Neural cell (in vitro differentiated cells): ENCODE measurements at regions not wholly inside any gene's neighbourhood (a gene's known extent, or its start where the extent isn't known, plus 50 kb on each side); places are given as distances from the start of the nearest gene placed in this dataset.

Experiments used
- H2AFZ ChIP-seq: fragments of 200-600, 300-800 bp; sonication (generic), shearing (Covaris generic); 2 replicates; pipeline ENCODE4 v1.6.0; 2014; ENCODE audit warnings: low read depth, mild to moderate bottlenecking, antibody characterized with exemption, low read length, moderate library complexity
- H3F3A ChIP-seq: fragments of 200-600 bp; shearing (Covaris generic); 2 replicates; pipeline ENCODE4 v1.6.1; 2016; ENCODE audit warnings: mild to moderate bottlenecking, moderate library complexity, mixed read lengths, antibody characterized with exemption, low read length; ENCODE audit not compliant: insufficient read depth, poor library complexity, severe bottlenecking
- H3K27ac ChIP-seq: fragments of 200-600, 300-800 bp; sonication (generic), shearing (Covaris generic); 2 replicates; pipeline ENCODE4 v1.5.1; 2014; ENCODE audit warnings: mild to moderate bottlenecking, low read length, moderate library complexity
- H3K27me3 ChIP-seq: fragments of 300-800, 200-600 bp; sonication (generic), shearing (Covaris generic); 2 replicates; pipeline ENCODE4 v1.6.0; 2014; ENCODE audit warnings: mild to moderate bottlenecking, low read depth, low read length, moderate library complexity; ENCODE audit not compliant: insufficient read depth
- H3K36me3 ChIP-seq: fragments of 300-800, 200-600 bp; sonication (generic), shearing (Covaris generic); 2 replicates; pipeline ENCODE4 v1.5.1; 2014; ENCODE audit warnings: mild to moderate bottlenecking, antibody characterized with exemption, low read length, moderate library complexity; ENCODE audit not compliant: insufficient read depth
- H3K4me2 ChIP-seq: fragments of 300-800, 200-600 bp; sonication (generic), shearing (Covaris generic); 2 replicates; pipeline ENCODE4 v1.6.0; 2014; ENCODE audit warnings: mild to moderate bottlenecking, low read length
- H3K4me3 ChIP-seq: fragments of 300-800, 200-600 bp; sonication (generic), shearing (Covaris generic); 2 replicates; pipeline ENCODE4 v1.5.1; 2014; ENCODE audit warnings: mild to moderate bottlenecking, low read length, moderate library complexity
- H3K79me2 ChIP-seq: fragments of 200-600 bp; shearing (Covaris generic); replicated peaks from 2 replicates; pipeline ENCODE4 v1.6.0; 2014; ENCODE audit warnings: mild to moderate bottlenecking, low read length, moderate library complexity; ENCODE audit not compliant: insufficient read depth
- H3K9ac ChIP-seq: fragments of 300-800, 200-600 bp; sonication (generic), shearing (Covaris generic); 2 replicates; pipeline ENCODE4 v1.6.1; 2016; ENCODE audit warnings: mild to moderate bottlenecking, low read length, mixed read lengths
- H3K9me2 ChIP-seq: fragments of 200-600 bp; shearing (Covaris generic); 2 replicates; pipeline ENCODE4 v1.6.1; 2016; ENCODE audit warnings: mild to moderate bottlenecking, low read length, mixed read lengths; ENCODE audit not compliant: insufficient read depth
- H3K9me3 ChIP-seq: fragments of 200-600, 300-800 bp; sonication (generic), shearing (Covaris generic); 2 replicates; pipeline ENCODE4 v1.6.1; 2016; ENCODE audit warnings: mild to moderate bottlenecking, mixed run types, low read length, moderate library complexity, mixed read lengths
- H4K20me1 ChIP-seq: fragments of 200-600 bp; shearing (Covaris generic); 2 replicates; pipeline ENCODE4 v1.6.1; 2016; ENCODE audit warnings: mild to moderate bottlenecking, mixed run types; ENCODE audit not compliant: insufficient read depth
- EP300 ChIP-seq: fragments of 450-650 bp; conservative IDR thresholded peaks from 2 replicates; pipeline ENCODE4 v1.6.1; 2014; ENCODE audit warnings: antibody characterized with exemption, mild to moderate bottlenecking, moderate library complexity; ENCODE audit not compliant: poor library complexity, severe bottlenecking
- EZH2 ChIP-seq: fragments of 200-600, 300-800 bp; shearing (Covaris generic), sonication (generic); IDR thresholded peaks from 2 replicates; pipeline ENCODE4 v1.6.1; 2014; ENCODE audit warnings: antibody characterized with exemption, low read length, borderline replicate concordance, mild to moderate bottlenecking; ENCODE audit not compliant: insufficient read depth, poor library complexity, severe bottlenecking
- MXI1 ChIP-seq: fragments of 450-650 bp; conservative IDR thresholded peaks from 2 replicates; pipeline ENCODE4 v1.6.1; 2014; ENCODE audit warnings: antibody characterized with exemption, mild to moderate bottlenecking; ENCODE audit not compliant: poor library complexity, severe bottlenecking
- POLR2AphosphoS5 ChIP-seq: IDR thresholded peaks from 2 replicates; pipeline ENCODE4 v1.6.1; 2012
- RAD21 ChIP-seq: fragments of 450-650 bp; conservative IDR thresholded peaks from 2 replicates; pipeline ENCODE4 v1.6.1; 2014; ENCODE audit warnings: antibody characterized with exemption, mild to moderate bottlenecking, moderate library complexity
- SMC3 ChIP-seq: fragments of 450-650 bp; conservative IDR thresholded peaks from 2 replicates; pipeline ENCODE4 v1.6.1; 2014; ENCODE audit warnings: antibody characterized with exemption, mild to moderate bottlenecking, moderate library complexity; ENCODE audit not compliant: poor library complexity
- TAF1 ChIP-seq: IDR thresholded peaks from 2 replicates; pipeline ENCODE4 v1.6.1; 2012; ENCODE audit warnings: low read depth
- TF ChIP-seq, protein P1 (sequence below): fragments of 450-650 bp; IDR thresholded peaks from 2 replicates; pipeline ENCODE4 v1.5.1; 2014; ENCODE audit warnings: antibody characterized with exemption, mild to moderate bottlenecking, moderate library complexity; ENCODE audit not compliant: poor library complexity, severe bottlenecking
- TF ChIP-seq, protein P2 (sequence below): IDR thresholded peaks from 2 replicates; pipeline ENCODE4 v1.6.1; 2012; ENCODE audit warnings: borderline replicate concordance

DNA sequence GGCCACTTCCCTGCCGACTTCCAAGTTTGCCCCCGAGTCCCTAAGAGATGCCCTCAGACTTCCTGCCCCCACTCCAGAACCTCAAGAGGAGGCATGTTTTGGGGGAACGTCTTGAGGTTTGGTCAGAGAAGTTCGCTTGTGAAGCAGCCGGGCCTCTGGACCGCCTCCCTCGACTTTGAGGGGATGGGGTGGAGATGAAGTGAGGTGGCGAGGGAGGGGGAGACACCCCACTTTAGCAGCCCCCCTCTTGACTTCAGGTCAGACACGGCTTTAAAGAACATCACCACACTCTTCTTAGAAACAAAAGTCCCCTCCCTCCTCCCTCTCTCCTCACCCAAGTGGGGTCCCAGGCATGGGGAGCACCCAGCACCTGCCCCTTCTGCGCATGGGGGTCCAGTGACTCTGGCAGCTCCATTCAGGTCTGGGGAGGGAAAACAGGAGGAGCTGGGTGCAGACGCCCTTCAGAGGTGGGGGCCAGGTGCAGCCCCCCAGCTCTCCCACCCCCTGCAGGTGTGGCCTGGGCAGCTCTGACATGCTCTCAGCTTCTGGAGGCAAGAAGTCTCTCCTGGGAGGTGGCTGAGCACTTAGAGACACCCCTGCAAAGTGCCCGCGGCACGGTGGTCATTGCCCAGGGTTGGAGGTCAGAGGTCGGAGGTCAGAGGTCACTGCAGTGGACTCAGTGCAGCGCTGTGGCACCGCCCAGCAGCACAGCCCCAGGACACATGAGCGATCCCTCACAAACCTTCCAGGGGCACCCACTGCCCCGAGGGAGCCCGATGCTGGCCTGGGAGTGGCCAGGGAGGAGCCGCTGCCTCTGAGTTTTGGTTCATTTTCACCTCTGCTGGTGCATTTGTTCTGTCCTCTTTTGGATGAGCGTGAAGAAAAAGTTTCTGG is 108.8 kb downstream of the CPZ start:
- Histone ChIP-seq H3K27ac (no peak overlapping the region), H3K36me3 (no peaks in the 10 kb centered on the region), H3K27me3 (no peaks in the 10 kb centered on the region), H3K4me2 (no peak overlapping the region), H3K79me2 (no peaks in the 10 kb centered on the region), H3K9ac (no peak overlapping the region), H4K20me1 (no peaks in the 10 kb centered on the region), H3K9me3 (no peaks in the 10 kb centered on the region), H3K9me2 (no peaks in the 10 kb centered on the region), H3F3A (no peaks in the 10 kb centered on the region), H3K4me3 (no peak overlapping the region), H2AFZ (no peak overlapping the region)
- TF ChIP-seq, protein P1, sequence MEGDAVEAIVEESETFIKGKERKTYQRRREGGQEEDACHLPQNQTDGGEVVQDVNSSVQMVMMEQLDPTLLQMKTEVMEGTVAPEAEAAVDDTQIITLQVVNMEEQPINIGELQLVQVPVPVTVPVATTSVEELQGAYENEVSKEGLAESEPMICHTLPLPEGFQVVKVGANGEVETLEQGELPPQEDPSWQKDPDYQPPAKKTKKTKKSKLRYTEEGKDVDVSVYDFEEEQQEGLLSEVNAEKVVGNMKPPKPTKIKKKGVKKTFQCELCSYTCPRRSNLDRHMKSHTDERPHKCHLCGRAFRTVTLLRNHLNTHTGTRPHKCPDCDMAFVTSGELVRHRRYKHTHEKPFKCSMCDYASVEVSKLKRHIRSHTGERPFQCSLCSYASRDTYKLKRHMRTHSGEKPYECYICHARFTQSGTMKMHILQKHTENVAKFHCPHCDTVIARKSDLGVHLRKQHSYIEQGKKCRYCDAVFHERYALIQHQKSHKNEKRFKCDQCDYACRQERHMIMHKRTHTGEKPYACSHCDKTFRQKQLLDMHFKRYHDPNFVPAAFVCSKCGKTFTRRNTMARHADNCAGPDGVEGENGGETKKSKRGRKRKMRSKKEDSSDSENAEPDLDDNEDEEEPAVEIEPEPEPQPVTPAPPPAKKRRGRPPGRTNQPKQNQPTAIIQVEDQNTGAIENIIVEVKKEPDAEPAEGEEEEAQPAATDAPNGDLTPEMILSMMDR, result no peak
- TF ChIP-seq EP300 (no peak), MXI1 (no peak), EZH2 (no peak), RAD21 (no peak), TAF1 (no peak), POLR2AphosphoS5 (no peak), SMC3 (no peak)
- TF ChIP-seq, protein P2, sequence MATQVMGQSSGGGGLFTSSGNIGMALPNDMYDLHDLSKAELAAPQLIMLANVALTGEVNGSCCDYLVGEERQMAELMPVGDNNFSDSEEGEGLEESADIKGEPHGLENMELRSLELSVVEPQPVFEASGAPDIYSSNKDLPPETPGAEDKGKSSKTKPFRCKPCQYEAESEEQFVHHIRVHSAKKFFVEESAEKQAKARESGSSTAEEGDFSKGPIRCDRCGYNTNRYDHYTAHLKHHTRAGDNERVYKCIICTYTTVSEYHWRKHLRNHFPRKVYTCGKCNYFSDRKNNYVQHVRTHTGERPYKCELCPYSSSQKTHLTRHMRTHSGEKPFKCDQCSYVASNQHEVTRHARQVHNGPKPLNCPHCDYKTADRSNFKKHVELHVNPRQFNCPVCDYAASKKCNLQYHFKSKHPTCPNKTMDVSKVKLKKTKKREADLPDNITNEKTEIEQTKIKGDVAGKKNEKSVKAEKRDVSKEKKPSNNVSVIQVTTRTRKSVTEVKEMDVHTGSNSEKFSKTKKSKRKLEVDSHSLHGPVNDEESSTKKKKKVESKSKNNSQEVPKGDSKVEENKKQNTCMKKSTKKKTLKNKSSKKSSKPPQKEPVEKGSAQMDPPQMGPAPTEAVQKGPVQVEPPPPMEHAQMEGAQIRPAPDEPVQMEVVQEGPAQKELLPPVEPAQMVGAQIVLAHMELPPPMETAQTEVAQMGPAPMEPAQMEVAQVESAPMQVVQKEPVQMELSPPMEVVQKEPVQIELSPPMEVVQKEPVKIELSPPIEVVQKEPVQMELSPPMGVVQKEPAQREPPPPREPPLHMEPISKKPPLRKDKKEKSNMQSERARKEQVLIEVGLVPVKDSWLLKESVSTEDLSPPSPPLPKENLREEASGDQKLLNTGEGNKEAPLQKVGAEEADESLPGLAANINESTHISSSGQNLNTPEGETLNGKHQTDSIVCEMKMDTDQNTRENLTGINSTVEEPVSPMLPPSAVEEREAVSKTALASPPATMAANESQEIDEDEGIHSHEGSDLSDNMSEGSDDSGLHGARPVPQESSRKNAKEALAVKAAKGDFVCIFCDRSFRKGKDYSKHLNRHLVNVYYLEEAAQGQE, result no peak

GRCh38 chr4:8700531-8700930 is 108.0 kb downstream of the CPZ start:
- H3K9ac ChIP-seq, result no peak overlapping the region

More at GRCh38 chr4:8700531-8700930, 108.0 kb downstream of the CPZ start:
- Histone ChIP-seq H2AFZ (no peak overlapping the region), H3K4me3 (no peak overlapping the region), H3K27ac (no peak overlapping the region), H3K36me3 (no peaks in the 10 kb centered on the region), H4K20me1 (no peaks in the 10 kb centered on the region), H3K79me2 (no peaks in the 10 kb centered on the region), H3K9me2 (no peaks in the 10 kb centered on the region), H3K9me3 (no peaks in the 10 kb centered on the region), H3K4me2 (no peak overlapping the region), H3K27me3 (no peaks in the 10 kb centered on the region), H3F3A (no peaks in the 10 kb centered on the region)
- TF ChIP-seq, protein P2, result no peak
- TF ChIP-seq MXI1 (no peak), EP300 (no peak), RAD21 (no peak), EZH2 (no peak), POLR2AphosphoS5 (no peak), TAF1 (no peak), SMC3 (no peak)
- TF ChIP-seq, protein P1, result no peak
